ENCODE measurements at regions not wholly inside any gene's neighbourhood (a gene's known extent, or its start where the extent isn't known, plus 50 kb on each side); places are given as distances from the start of the nearest gene placed in this dataset.
"Not testable (repeated sequence)": the region's sequence is repeated elsewhere in the genome, so short reads cannot be mapped to it uniquely, and the experiment has no call there.

GRCh38 chr12:9312406-9313392, 104.5 kb upstream of the PZP start:
- not testable (repeated sequence) for H3K27me3 ChIP-seq (ENCODE audit: control insufficient read depth, insufficient read depth, low read length); H3K4me2 ChIP-seq (ENCODE audit: low read length); H3K9ac ChIP-seq (ENCODE audit: low read depth, low read length); H3K36me3 ChIP-seq (ENCODE audit: insufficient read depth, low read length); H3K9me3 ChIP-seq (replicated peaks; ENCODE audit: low read length); H3K4me3 ChIP-seq (ENCODE audit: low read length); H3K4me1 ChIP-seq (ENCODE audit: control insufficient read depth, insufficient read depth, low read length)

- H3K36me3 ChIP-seq (ENCODE audit: insufficient read depth, low read length); H3K4me2 ChIP-seq (ENCODE audit: low read length); H3K27me3 ChIP-seq (ENCODE audit: control insufficient read depth, insufficient read depth, low read length); H3K4me3 ChIP-seq (ENCODE audit: low read length); H3K9ac ChIP-seq (ENCODE audit: low read depth, low read length); H3K9me3 ChIP-seq (replicated peaks; ENCODE audit: low read length); H3K4me1 ChIP-seq (ENCODE audit: control insufficient read depth, insufficient read depth, low read length): not testable (repeated sequence)
Observed at GRCh38 chr12:9311454-9311853, 103.3 kb upstream of the PZP start.

GRCh38 chr12:9310645-9311044, 102.5 kb upstream of the PZP start:
- H3K27me3 ChIP-seq (ENCODE audit: control insufficient read depth, insufficient read depth, low read length); H3K9ac ChIP-seq (ENCODE audit: low read depth, low read length); H3K4me2 ChIP-seq (ENCODE audit: low read length); H3K9me3 ChIP-seq (replicated peaks; ENCODE audit: low read length); H3K36me3 ChIP-seq (ENCODE audit: insufficient read depth, low read length); H3K4me1 ChIP-seq (ENCODE audit: control insufficient read depth, insufficient read depth, low read length); H3K4me3 ChIP-seq (ENCODE audit: low read length): not testable (repeated sequence)

GRCh38 chr12:9309749-9310148, 101.6 kb upstream of the PZP start:
- H3K9ac ChIP-seq (ENCODE audit: low read depth, low read length); H3K9me3 ChIP-seq (replicated peaks; ENCODE audit: low read length); H3K4me2 ChIP-seq (ENCODE audit: low read length); H3K27me3 ChIP-seq (ENCODE audit: control insufficient read depth, insufficient read depth, low read length); H3K4me3 ChIP-seq (ENCODE audit: low read length); H3K4me1 ChIP-seq (ENCODE audit: control insufficient read depth, insufficient read depth, low read length); H3K36me3 ChIP-seq (ENCODE audit: insufficient read depth, low read length): not testable (repeated sequence)

GRCh38 chr12:9308745-9309144, 100.5 kb upstream of the PZP start:
- not testable (repeated sequence) for H3K27me3 ChIP-seq (ENCODE audit: control insufficient read depth, insufficient read depth, low read length); H3K4me2 ChIP-seq (ENCODE audit: low read length); H3K9ac ChIP-seq (ENCODE audit: low read depth, low read length); H3K4me3 ChIP-seq (ENCODE audit: low read length); H3K4me1 ChIP-seq (ENCODE audit: control insufficient read depth, insufficient read depth, low read length); H3K9me3 ChIP-seq (replicated peaks; ENCODE audit: low read length); H3K36me3 ChIP-seq (ENCODE audit: insufficient read depth, low read length)

- not testable (repeated sequence) for H3K9ac ChIP-seq (ENCODE audit: low read depth, low read length); H3K4me3 ChIP-seq (ENCODE audit: low read length); H3K9me3 ChIP-seq (replicated peaks; ENCODE audit: low read length); H3K4me1 ChIP-seq (ENCODE audit: control insufficient read depth, insufficient read depth, low read length); H3K4me2 ChIP-seq (ENCODE audit: low read length); H3K27me3 ChIP-seq (ENCODE audit: control insufficient read depth, insufficient read depth, low read length); H3K36me3 ChIP-seq (ENCODE audit: insufficient read depth, low read length)
Observed at GRCh38 chr12:9308163-9308562, 100.0 kb upstream of the PZP start.

GRCh38 chr12:9307255-9307654, 99.1 kb upstream of the PZP start:
- H3K4me2 ChIP-seq (ENCODE audit: low read length); H3K4me1 ChIP-seq (ENCODE audit: control insufficient read depth, insufficient read depth, low read length); H3K9ac ChIP-seq (ENCODE audit: low read depth, low read length); H3K9me3 ChIP-seq (replicated peaks; ENCODE audit: low read length); H3K36me3 ChIP-seq (ENCODE audit: insufficient read depth, low read length); H3K4me3 ChIP-seq (ENCODE audit: low read length); H3K27me3 ChIP-seq (ENCODE audit: control insufficient read depth, insufficient read depth, low read length): not testable (repeated sequence)

GRCh38 chr12:9306004-9306403, 97.8 kb upstream of the PZP start:
- H3K27me3 ChIP-seq (ENCODE audit: control insufficient read depth, insufficient read depth, low read length); H3K9ac ChIP-seq (ENCODE audit: low read depth, low read length); H3K4me3 ChIP-seq (ENCODE audit: low read length); H3K9me3 ChIP-seq (replicated peaks; ENCODE audit: low read length); H3K4me2 ChIP-seq (ENCODE audit: low read length); H3K4me1 ChIP-seq (ENCODE audit: control insufficient read depth, insufficient read depth, low read length); H3K36me3 ChIP-seq (ENCODE audit: insufficient read depth, low read length): not testable (repeated sequence)

- not testable (repeated sequence) for H3K4me1 ChIP-seq (ENCODE audit: control insufficient read depth, insufficient read depth, low read length); H3K36me3 ChIP-seq (ENCODE audit: insufficient read depth, low read length); H3K9ac ChIP-seq (ENCODE audit: low read depth, low read length); H3K4me3 ChIP-seq (ENCODE audit: low read length); H3K9me3 ChIP-seq (replicated peaks; ENCODE audit: low read length); H3K4me2 ChIP-seq (ENCODE audit: low read length); H3K27me3 ChIP-seq (ENCODE audit: control insufficient read depth, insufficient read depth, low read length)
Observed at GRCh38 chr12:9304540-9304939, 96.3 kb upstream of the PZP start.

- H3K9ac ChIP-seq (ENCODE audit: low read depth, low read length); H3K4me1 ChIP-seq (ENCODE audit: control insufficient read depth, insufficient read depth, low read length); H3K9me3 ChIP-seq (replicated peaks; ENCODE audit: low read length); H3K4me3 ChIP-seq (ENCODE audit: low read length); H3K4me2 ChIP-seq (ENCODE audit: low read length); H3K27me3 ChIP-seq (ENCODE audit: control insufficient read depth, insufficient read depth, low read length); H3K36me3 ChIP-seq (ENCODE audit: insufficient read depth, low read length): not testable (repeated sequence)
Observed at GRCh38 chr12:9295872-9296271, 87.7 kb upstream of the PZP start.

- not testable (repeated sequence) for H3K9me3 ChIP-seq (replicated peaks; ENCODE audit: low read length); H3K4me3 ChIP-seq (ENCODE audit: low read length); H3K9ac ChIP-seq (ENCODE audit: low read depth, low read length)
Observed at GRCh38 chr12:9294072-9294620, 86.0 kb upstream of the PZP start.

GRCh38 chr12:9293391-9293790, 85.2 kb upstream of the PZP start:
- not testable (repeated sequence) for H3K9ac ChIP-seq (ENCODE audit: low read depth, low read length); H3K4me3 ChIP-seq (ENCODE audit: low read length); H3K9me3 ChIP-seq (replicated peaks; ENCODE audit: low read length); H3K4me1 ChIP-seq (ENCODE audit: control insufficient read depth, insufficient read depth, low read length); H3K36me3 ChIP-seq (ENCODE audit: insufficient read depth, low read length); H3K27me3 ChIP-seq (ENCODE audit: control insufficient read depth, insufficient read depth, low read length); H3K4me2 ChIP-seq (ENCODE audit: low read length)

More at GRCh38 chr12:9294072-9294620, 86.0 kb upstream of the PZP start:
- not testable (repeated sequence) for H3K36me3 ChIP-seq (ENCODE audit: insufficient read depth, low read length); H3K4me1 ChIP-seq (ENCODE audit: control insufficient read depth, insufficient read depth, low read length); H3K4me2 ChIP-seq (ENCODE audit: low read length); H3K27me3 ChIP-seq (ENCODE audit: control insufficient read depth, insufficient read depth, low read length)
